ENCODE measurements at regions not wholly inside any gene's neighbourhood (a gene's known extent, or its start where the extent isn't known, plus 50 kb on each side); places are given as distances from the start of the nearest gene placed in this dataset.

DNA sequence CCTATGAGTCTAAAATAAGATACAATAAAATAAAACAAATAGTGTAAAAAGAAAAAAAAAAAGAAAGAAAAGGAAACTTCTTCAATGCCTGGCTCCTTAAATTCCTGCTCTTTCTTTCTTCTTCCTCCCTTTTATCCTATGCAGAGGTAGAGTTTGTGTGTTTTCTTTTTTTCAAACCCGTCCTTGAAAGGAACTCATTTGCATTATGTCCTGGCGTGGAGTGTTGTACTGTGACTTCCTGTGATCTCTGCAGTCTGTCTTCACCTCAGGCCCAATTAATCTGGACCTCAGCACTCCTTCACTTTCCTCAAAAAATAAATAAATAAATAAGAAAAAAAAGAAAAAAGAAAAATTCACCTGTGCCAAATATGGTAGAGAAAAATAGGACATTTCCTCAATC lies 541.9 kb upstream of the SPTLC3 start:
- Histone ChIP-seq H3K27me3 (replicated peaks in 1 of 4; ENCODE audit: control extremely low read depth in 1 of 4, control insufficient read depth in 3 of 4, insufficient read depth in 4 of 4, low read length in 3 of 4) (no peaks in the 10 kb centered on the region), H3K27ac (ENCODE audit: low read length in 2 of 2) (no peak overlapping the region), H3K4me2 (replicated peaks; ENCODE audit: low read depth, low read length, poor library complexity, severe bottlenecking) (no peak overlapping the region), H3K4me1 (ENCODE audit: control insufficient read depth in 2 of 2, insufficient read depth in 2 of 2, low read length in 2 of 2) (no peaks in the 10 kb centered on the region), H3K36me3 (replicated peaks in 1 of 2; ENCODE audit: control extremely low read depth in 1 of 2, control insufficient read depth in 1 of 2, extremely low read depth in 1 of 2, insufficient read depth in 2 of 2, low read length in 1 of 2) (no peaks in the 10 kb centered on the region), H3K9me3 (ENCODE audit: control extremely low read depth in 1 of 3, control insufficient read depth in 2 of 3, insufficient read depth in 1 of 3, low read length in 2 of 3) (peaks cover 0 to 8% (median 0%) of the 10 kb centered on the region in 3 donors), H4K20me1 (ENCODE audit: control insufficient read depth, insufficient read depth, low read length, poor library complexity, severe bottlenecking) (no peaks in the 10 kb centered on the region), H3K9ac (ENCODE audit: low read length) (no peak overlapping the region), H3K79me2 (ENCODE audit: control insufficient read depth, insufficient read depth, low read length) (no peaks in the 10 kb centered on the region), H3K4me3 (ENCODE audit: control extremely low read depth in 1 of 5, extremely low read depth in 1 of 5, insufficient read depth in 1 of 5, low read depth in 2 of 5, low read length in 4 of 5) (no peak overlapping the region), H2AFZ (ENCODE audit: insufficient read depth, low read depth, low read length, poor library complexity, severe bottlenecking) (no peak overlapping the region)
- ATAC-seq (ENCODE audit: low read depth) (no peak), DNase-seq (no peak)
- ChIA-PET CTCF (no interaction called here), POLR2A (no interaction called here)
- H3K9me3 Mint-ChIP-seq (ENCODE audit: insufficient read depth): peaks cover 2% of the 10 kb centered on the region
- H3K27me3 Mint-ChIP-seq: no peaks in the 10 kb centered on the region
- H3K4me3 Mint-ChIP-seq: no peak overlapping the region
- intact Hi-C loops (cut with micrococcal nuclease): no loop called here
- TF ChIP-seq, protein P1, sequence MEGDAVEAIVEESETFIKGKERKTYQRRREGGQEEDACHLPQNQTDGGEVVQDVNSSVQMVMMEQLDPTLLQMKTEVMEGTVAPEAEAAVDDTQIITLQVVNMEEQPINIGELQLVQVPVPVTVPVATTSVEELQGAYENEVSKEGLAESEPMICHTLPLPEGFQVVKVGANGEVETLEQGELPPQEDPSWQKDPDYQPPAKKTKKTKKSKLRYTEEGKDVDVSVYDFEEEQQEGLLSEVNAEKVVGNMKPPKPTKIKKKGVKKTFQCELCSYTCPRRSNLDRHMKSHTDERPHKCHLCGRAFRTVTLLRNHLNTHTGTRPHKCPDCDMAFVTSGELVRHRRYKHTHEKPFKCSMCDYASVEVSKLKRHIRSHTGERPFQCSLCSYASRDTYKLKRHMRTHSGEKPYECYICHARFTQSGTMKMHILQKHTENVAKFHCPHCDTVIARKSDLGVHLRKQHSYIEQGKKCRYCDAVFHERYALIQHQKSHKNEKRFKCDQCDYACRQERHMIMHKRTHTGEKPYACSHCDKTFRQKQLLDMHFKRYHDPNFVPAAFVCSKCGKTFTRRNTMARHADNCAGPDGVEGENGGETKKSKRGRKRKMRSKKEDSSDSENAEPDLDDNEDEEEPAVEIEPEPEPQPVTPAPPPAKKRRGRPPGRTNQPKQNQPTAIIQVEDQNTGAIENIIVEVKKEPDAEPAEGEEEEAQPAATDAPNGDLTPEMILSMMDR (IDR thresholded peaks at IDR 0.05): no peak
- no peak overlapping the region for H3K27ac Mint-ChIP-seq
- no peaks in the 10 kb centered on the region for H3K4me1 Mint-ChIP-seq
- no CpG with 5 or more reads among the region's 2 CpGs for WGBS (ENCODE audit: insufficient coverage)

GRCh38 chr20:12467758-12468157 lies 541.0 kb upstream of the SPTLC3 start:
- Mint-ChIP-seq H3K4me1 (no peaks in the 10 kb centered on the region), H3K27me3 (no peaks in the 10 kb centered on the region), H3K4me3 (no peak overlapping the region), H3K27ac (no peak overlapping the region), H3K9me3 (ENCODE audit: insufficient read depth) (peaks cover 2% of the 10 kb centered on the region)
- Histone ChIP-seq H3K27me3 (replicated peaks in 1 of 4; ENCODE audit: control extremely low read depth in 1 of 4, control insufficient read depth in 3 of 4, insufficient read depth in 4 of 4, low read length in 3 of 4) (no peaks in the 10 kb centered on the region), H3K9me3 (ENCODE audit: control extremely low read depth in 1 of 3, control insufficient read depth in 2 of 3, insufficient read depth in 1 of 3, low read length in 2 of 3) (peaks cover 0 to 8% (median 0%) of the 10 kb centered on the region in 3 donors), H3K4me1 (ENCODE audit: control insufficient read depth in 2 of 2, insufficient read depth in 2 of 2, low read length in 2 of 2) (no peaks in the 10 kb centered on the region), H3K4me2 (replicated peaks; ENCODE audit: low read depth, low read length, poor library complexity, severe bottlenecking) (no peak overlapping the region), H3K36me3 (replicated peaks in 1 of 2; ENCODE audit: control extremely low read depth in 1 of 2, control insufficient read depth in 1 of 2, extremely low read depth in 1 of 2, insufficient read depth in 2 of 2, low read length in 1 of 2) (no peaks in the 10 kb centered on the region), H3K79me2 (ENCODE audit: control insufficient read depth, insufficient read depth, low read length) (no peaks in the 10 kb centered on the region), H3K9ac (ENCODE audit: low read length) (no peak overlapping the region), H2AFZ (ENCODE audit: insufficient read depth, low read depth, low read length, poor library complexity, severe bottlenecking) (no peak overlapping the region), H3K4me3 (ENCODE audit: control extremely low read depth in 1 of 5, extremely low read depth in 1 of 5, insufficient read depth in 1 of 5, low read depth in 2 of 5, low read length in 4 of 5) (no peak overlapping the region), H4K20me1 (ENCODE audit: control insufficient read depth, insufficient read depth, low read length, poor library complexity, severe bottlenecking) (no peaks in the 10 kb centered on the region), H3K27ac (ENCODE audit: low read length in 2 of 2) (no peak overlapping the region)
- ChIA-PET CTCF (no interaction called here), POLR2A (no interaction called here)
- WGBS (ENCODE audit: insufficient coverage): 86% methylated on average over 4 of the region's 4 CpGs
- intact Hi-C loops (cut with micrococcal nuclease): no loop called here
- ATAC-seq (ENCODE audit: low read depth): no peak
- TF ChIP-seq, protein P1 (IDR thresholded peaks at IDR 0.05): no peak
- no peak for TF ChIP-seq EZH2 (IDR thresholded peaks at IDR 0.05; ENCODE audit: borderline replicate concordance, insufficient read depth, low read depth, low read length, poor library complexity, severe bottlenecking)
- DNase-seq: no peak

Data from B cell (primary cell).